ENCODE measurements at regions not wholly inside any gene's neighbourhood (a gene's known extent, or its start where the extent isn't known, plus 50 kb on each side); places are given as distances from the start of the nearest gene placed in this dataset.

- no peak overlapping the region for H3K27ac ChIP-seq (ENCODE audit: low read length)
- H3K4me3 ChIP-seq (ENCODE audit: low read length): no peak overlapping the region
- no peak for DNase-seq
- H3K27me3 ChIP-seq (ENCODE audit: control insufficient read depth, insufficient read depth, low read length): peaks cover 12% of the 10 kb centered on the region
- no CpG with 5 or more reads among the region's 15 CpGs for WGBS (ENCODE audit: insufficient coverage, low lambda C conversion rate)
- H3K9me3 ChIP-seq (ENCODE audit: control insufficient read depth, low read depth, low read length): no peaks in the 10 kb centered on the region
- no peaks in the 10 kb centered on the region for H3K36me3 ChIP-seq (ENCODE audit: control insufficient read depth, insufficient read depth, low read length)
- peaks cover 5% of the 10 kb centered on the region for H3K4me1 ChIP-seq (ENCODE audit: control insufficient read depth, insufficient read depth, low read length)
These were observed 161.6 kb downstream of the ZDHHC21 start for GRCh38 chr9:14531341-14532269.

- WGBS (ENCODE audit: insufficient coverage, low lambda C conversion rate): 96% methylated on average over 3 of the region's 4 CpGs
- Histone ChIP-seq H3K27ac (ENCODE audit: low read length) (no peak overlapping the region), H3K4me1 (ENCODE audit: control insufficient read depth, insufficient read depth, low read length) (peaks cover 5% of the 10 kb centered on the region), H3K4me3 (ENCODE audit: low read length) (no peak overlapping the region), H3K36me3 (ENCODE audit: control insufficient read depth, insufficient read depth, low read length) (no peaks in the 10 kb centered on the region), H3K27me3 (ENCODE audit: control insufficient read depth, insufficient read depth, low read length) (peaks cover 11% of the 10 kb centered on the region), H3K9me3 (ENCODE audit: control insufficient read depth, low read depth, low read length) (no peaks in the 10 kb centered on the region)
- no peak for DNase-seq
These were observed 162.4 kb downstream of the ZDHHC21 start for GRCh38 chr9:14530841-14531240.

- no peaks in the 10 kb centered on the region for H3K36me3 ChIP-seq (ENCODE audit: control insufficient read depth, insufficient read depth, low read length)
- H3K9me3 ChIP-seq (ENCODE audit: control insufficient read depth, low read depth, low read length): no peaks in the 10 kb centered on the region
- no peak for DNase-seq
- no peak overlapping the region for H3K4me3 ChIP-seq (ENCODE audit: low read length)
- no CpG with 5 or more reads among the region's 6 CpGs for WGBS (ENCODE audit: insufficient coverage, low lambda C conversion rate)
- H3K27ac ChIP-seq (ENCODE audit: low read length): no peak overlapping the region
- H3K27me3 ChIP-seq (ENCODE audit: control insufficient read depth, insufficient read depth, low read length): peaks cover 8% of the 10 kb centered on the region
- peaks cover 5% of the 10 kb centered on the region for H3K4me1 ChIP-seq (ENCODE audit: control insufficient read depth, insufficient read depth, low read length)
These were observed 162.9 kb downstream of the ZDHHC21 start for GRCh38 chr9:14530366-14530765.

- 100% methylated on average over 4 of the region's 4 CpGs for WGBS (ENCODE audit: insufficient coverage, low lambda C conversion rate)
- H3K9me3 ChIP-seq (ENCODE audit: control insufficient read depth, low read depth, low read length): no peaks in the 10 kb centered on the region
- no peak for DNase-seq
- H3K4me3 ChIP-seq (ENCODE audit: low read length): no peak overlapping the region
- H3K27me3 ChIP-seq (ENCODE audit: control insufficient read depth, insufficient read depth, low read length): peaks cover 2% of the 10 kb centered on the region
- no peaks in the 10 kb centered on the region for H3K36me3 ChIP-seq (ENCODE audit: control insufficient read depth, insufficient read depth, low read length)
- H3K27ac ChIP-seq (ENCODE audit: low read length): no peak overlapping the region
- peaks cover 5% of the 10 kb centered on the region for H3K4me1 ChIP-seq (ENCODE audit: control insufficient read depth, insufficient read depth, low read length)
These were observed 163.6 kb downstream of the ZDHHC21 start for GRCh38 chr9:14529629-14530028.

GRCh38 chr9:14529054-14529453 is 164.2 kb downstream of the ZDHHC21 start:
- 80% methylated on average over 2 of the region's 3 CpGs for WGBS (ENCODE audit: insufficient coverage, low lambda C conversion rate)
- DNase-seq: no peak
- H3K4me3 ChIP-seq (ENCODE audit: low read length): no peak overlapping the region
- H3K27ac ChIP-seq (ENCODE audit: low read length): no peak overlapping the region
- H3K4me1 ChIP-seq (ENCODE audit: control insufficient read depth, insufficient read depth, low read length): peaks cover 3% of the 10 kb centered on the region
- H3K9me3 ChIP-seq (ENCODE audit: control insufficient read depth, low read depth, low read length): no peaks in the 10 kb centered on the region
- no peaks in the 10 kb centered on the region for H3K36me3 ChIP-seq (ENCODE audit: control insufficient read depth, insufficient read depth, low read length)
- peaks cover 2% of the 10 kb centered on the region for H3K27me3 ChIP-seq (ENCODE audit: control insufficient read depth, insufficient read depth, low read length)

GRCh38 chr9:14526504-14526903 is 166.7 kb downstream of the ZDHHC21 start:
- no peaks in the 10 kb centered on the region for H3K4me1 ChIP-seq (ENCODE audit: control insufficient read depth, insufficient read depth, low read length)
- no peak overlapping the region for H3K27ac ChIP-seq (ENCODE audit: low read length)

GRCh38 chr9:14525856-14526255 is 167.4 kb downstream of the ZDHHC21 start:
- 66% methylated on average over 4 of the region's 6 CpGs for WGBS (ENCODE audit: insufficient coverage, low lambda C conversion rate)
- Histone ChIP-seq H3K4me1 (ENCODE audit: control insufficient read depth, insufficient read depth, low read length) (no peaks in the 10 kb centered on the region), H3K36me3 (ENCODE audit: control insufficient read depth, insufficient read depth, low read length) (no peaks in the 10 kb centered on the region), H3K27me3 (ENCODE audit: control insufficient read depth, insufficient read depth, low read length) (peaks cover 2% of the 10 kb centered on the region), H3K4me3 (ENCODE audit: low read length) (no peak overlapping the region), H3K27ac (ENCODE audit: low read length) (no peak overlapping the region), H3K9me3 (ENCODE audit: control insufficient read depth, low read depth, low read length) (no peaks in the 10 kb centered on the region)
- DNase-seq: no peak

More at GRCh38 chr9:14526504-14526903, 166.7 kb downstream of the ZDHHC21 start:
- WGBS (ENCODE audit: insufficient coverage, low lambda C conversion rate): 58% methylated on average over 3 of the region's 4 CpGs
- H3K9me3 ChIP-seq (ENCODE audit: control insufficient read depth, low read depth, low read length): no peaks in the 10 kb centered on the region
- H3K36me3 ChIP-seq (ENCODE audit: control insufficient read depth, insufficient read depth, low read length): no peaks in the 10 kb centered on the region
- no peak for DNase-seq
- no peak overlapping the region for H3K4me3 ChIP-seq (ENCODE audit: low read length)
- H3K27me3 ChIP-seq (ENCODE audit: control insufficient read depth, insufficient read depth, low read length): peaks cover 2% of the 10 kb centered on the region

- Histone ChIP-seq H3K27me3 (ENCODE audit: control insufficient read depth, insufficient read depth, low read length) (peaks cover 2% of the 10 kb centered on the region), H3K4me3 (ENCODE audit: low read length) (no peak overlapping the region), H3K36me3 (ENCODE audit: control insufficient read depth, insufficient read depth, low read length) (no peaks in the 10 kb centered on the region), H3K27ac (ENCODE audit: low read length) (no peak overlapping the region), H3K4me1 (ENCODE audit: control insufficient read depth, insufficient read depth, low read length) (no peaks in the 10 kb centered on the region), H3K9me3 (ENCODE audit: control insufficient read depth, low read depth, low read length) (no peaks in the 10 kb centered on the region)
- WGBS (ENCODE audit: insufficient coverage, low lambda C conversion rate): 74% methylated on average over 4 of the region's 8 CpGs
- no peak for DNase-seq
These were observed 168.2 kb downstream of the ZDHHC21 start for GRCh38 chr9:14524873-14525515.

GRCh38 chr9:14523545-14523944 is 169.7 kb downstream of the ZDHHC21 start:
- Histone ChIP-seq H3K27me3 (ENCODE audit: control insufficient read depth, insufficient read depth, low read length) (peaks cover 2% of the 10 kb centered on the region), H3K4me1 (ENCODE audit: control insufficient read depth, insufficient read depth, low read length) (no peaks in the 10 kb centered on the region), H3K27ac (ENCODE audit: low read length) (no peak overlapping the region), H3K4me3 (ENCODE audit: low read length) (no peak overlapping the region), H3K36me3 (ENCODE audit: control insufficient read depth, insufficient read depth, low read length) (no peaks in the 10 kb centered on the region), H3K9me3 (ENCODE audit: control insufficient read depth, low read depth, low read length) (no peaks in the 10 kb centered on the region)
- DNase-seq: no peak
- WGBS (ENCODE audit: insufficient coverage, low lambda C conversion rate): 100% methylated on average over 1 of the region's 6 CpGs

- no peaks in the 10 kb centered on the region for H3K9me3 ChIP-seq (ENCODE audit: control insufficient read depth, low read depth, low read length)
- no peaks in the 10 kb centered on the region for H3K4me1 ChIP-seq (ENCODE audit: control insufficient read depth, insufficient read depth, low read length)
- no peak overlapping the region for H3K27ac ChIP-seq (ENCODE audit: low read length)
- no peak overlapping the region for H3K4me3 ChIP-seq (ENCODE audit: low read length)
- peaks cover 2% of the 10 kb centered on the region for H3K27me3 ChIP-seq (ENCODE audit: control insufficient read depth, insufficient read depth, low read length)
- DNase-seq: no peak
- 100% methylated on average over 1 of the region's 3 CpGs for WGBS (ENCODE audit: insufficient coverage, low lambda C conversion rate)
- no peaks in the 10 kb centered on the region for H3K36me3 ChIP-seq (ENCODE audit: control insufficient read depth, insufficient read depth, low read length)
These were observed 170.4 kb downstream of the ZDHHC21 start for GRCh38 chr9:14522627-14523379.
